HG02763 (cell line): ENCODE measurements at regions not wholly inside any gene's neighbourhood (a gene's known extent, or its start where the extent isn't known, plus 50 kb on each side); places are given as distances from the start of the nearest gene placed in this dataset.
"Not testable (repeated sequence)": the region's sequence is repeated elsewhere in the genome, so short reads cannot be mapped to it uniquely, and the experiment has no call there.

Experiments
- ATAC-seq: cut with Tn5 transposase; IDR thresholded peaks from one replicate; pipeline ENCODE4 v1.9.1; 2021; ENCODE audit warnings: mild to moderate bottlenecking, moderate library complexity; ENCODE audit not compliant: unreplicated experiment

DNA sequence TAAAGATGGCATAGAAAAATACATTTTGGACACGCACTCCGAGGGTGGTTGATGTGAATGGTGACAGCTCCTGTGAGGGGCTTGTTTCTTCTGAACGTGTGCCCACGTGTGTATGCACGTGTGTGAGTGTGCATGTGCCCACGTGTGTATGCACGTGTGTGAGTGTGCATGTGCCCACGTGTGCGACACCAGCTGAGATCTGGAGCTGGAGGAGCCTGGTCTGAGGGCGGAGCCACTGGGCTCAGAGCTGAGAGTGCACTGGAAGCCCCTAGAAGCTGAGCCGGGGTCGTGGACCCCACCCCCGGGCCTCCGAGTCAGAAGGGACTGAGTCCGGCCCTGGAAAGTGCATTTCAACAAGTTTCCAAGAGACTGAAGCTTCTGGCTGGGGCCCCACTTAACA lies 282.5 kb upstream of the IRX4 start:
- ATAC-seq = no peak

DNA sequence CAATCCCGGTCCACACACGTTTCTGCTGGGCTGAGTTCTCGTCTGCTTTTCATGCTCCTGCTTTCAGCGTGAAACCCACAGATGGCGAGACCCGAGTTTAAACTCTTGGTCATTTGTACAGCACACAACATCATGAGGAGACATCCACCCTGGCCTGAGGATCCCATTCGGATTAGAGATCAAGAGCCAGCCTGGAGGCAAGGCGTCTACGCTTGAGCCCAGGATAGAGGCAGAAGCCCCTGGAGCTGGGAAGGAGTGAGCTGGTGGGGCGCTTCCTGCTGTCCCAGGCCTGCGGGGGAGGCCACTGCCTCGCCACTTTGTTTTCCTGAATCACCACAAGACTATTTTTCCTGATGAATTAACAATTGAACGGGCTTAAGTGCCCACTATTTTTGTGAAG lies 281.9 kb upstream of the IRX4 start:
- no peak for ATAC-seq

DNA sequence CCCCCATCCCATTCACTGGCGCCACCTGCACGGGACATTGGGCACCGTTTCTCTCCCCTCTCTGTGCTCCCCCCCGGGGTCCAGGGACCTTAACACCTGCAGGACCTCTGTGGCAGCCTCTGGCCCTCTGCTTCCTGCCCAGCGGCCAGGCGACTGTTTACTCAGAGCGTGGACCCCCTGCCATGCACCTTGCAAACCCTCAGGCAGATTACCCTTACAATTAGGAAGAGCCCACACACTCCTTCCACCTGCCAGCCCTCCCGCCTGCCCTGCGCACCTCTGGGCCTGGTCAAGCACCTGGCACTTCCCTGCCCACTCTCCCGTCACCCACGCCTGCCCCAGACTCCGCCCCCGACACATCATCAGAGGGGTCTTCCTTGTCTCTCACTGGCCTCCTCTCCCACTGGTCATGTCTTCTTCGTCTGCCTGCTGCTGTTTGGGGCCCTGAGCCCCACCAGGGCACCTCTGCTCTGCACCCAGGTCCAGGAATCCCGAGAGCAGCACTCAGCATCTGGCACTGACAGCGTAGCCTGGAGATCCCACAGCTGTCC lies 281.3 kb upstream of the IRX4 start:
- no peak for ATAC-seq

DNA sequence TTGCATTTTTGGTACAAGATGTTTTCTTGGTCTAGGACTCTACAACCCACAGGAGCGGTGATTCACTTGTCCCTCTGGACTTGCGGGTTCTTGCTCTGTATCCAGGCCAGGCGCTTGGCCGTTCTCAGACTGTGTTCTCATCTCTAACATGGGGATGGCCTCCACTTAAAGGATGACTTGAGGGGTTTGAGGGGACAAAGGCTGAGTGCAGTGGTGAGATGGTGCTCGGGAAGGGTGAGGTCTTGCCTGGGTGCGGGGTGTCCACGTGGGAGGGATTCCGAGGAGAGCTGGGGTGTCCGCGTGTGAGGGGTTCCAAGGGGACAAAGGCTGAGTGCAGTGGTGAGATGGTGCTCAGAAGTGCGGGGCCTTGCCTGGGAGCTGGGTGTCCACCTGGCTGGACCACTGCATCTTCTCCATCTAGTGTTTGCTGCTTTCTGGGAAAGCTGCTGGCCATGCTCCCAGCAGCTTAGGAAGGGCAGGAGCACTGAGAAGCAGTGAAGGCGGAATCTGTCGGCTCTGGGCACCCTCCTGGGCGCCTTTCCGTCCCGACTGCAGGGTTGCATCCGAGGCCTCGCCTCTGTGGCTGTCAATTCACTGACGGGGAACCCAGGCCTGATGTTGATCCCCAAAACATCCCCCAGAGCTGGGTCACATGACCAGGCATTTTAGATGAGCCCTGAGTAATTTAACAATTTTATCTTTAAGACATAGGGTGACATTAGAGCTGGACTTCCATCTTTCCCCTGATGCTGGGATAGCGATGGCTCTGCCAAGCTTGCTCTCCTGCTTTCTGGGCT lies 280.5 kb upstream of the IRX4 start:
- no peak for ATAC-seq

DNA sequence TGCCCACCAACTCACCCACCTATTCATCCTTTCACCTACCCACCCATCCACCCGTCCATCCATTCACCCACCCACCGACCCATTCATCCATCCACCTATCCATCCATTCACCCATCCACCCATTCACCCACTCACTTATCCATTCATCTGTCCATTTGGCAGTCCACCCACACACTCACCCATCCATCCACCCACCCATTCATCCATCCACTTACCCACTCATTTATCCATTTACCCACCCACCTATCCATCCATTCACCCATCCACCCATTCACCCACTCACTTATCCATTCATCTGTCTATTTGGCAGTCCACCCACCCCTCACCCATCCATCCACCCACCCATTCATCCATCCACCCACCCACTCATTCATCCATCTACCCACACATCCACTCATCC lies 278.1 kb upstream of the IRX4 start:
- no peak for ATAC-seq

DNA sequence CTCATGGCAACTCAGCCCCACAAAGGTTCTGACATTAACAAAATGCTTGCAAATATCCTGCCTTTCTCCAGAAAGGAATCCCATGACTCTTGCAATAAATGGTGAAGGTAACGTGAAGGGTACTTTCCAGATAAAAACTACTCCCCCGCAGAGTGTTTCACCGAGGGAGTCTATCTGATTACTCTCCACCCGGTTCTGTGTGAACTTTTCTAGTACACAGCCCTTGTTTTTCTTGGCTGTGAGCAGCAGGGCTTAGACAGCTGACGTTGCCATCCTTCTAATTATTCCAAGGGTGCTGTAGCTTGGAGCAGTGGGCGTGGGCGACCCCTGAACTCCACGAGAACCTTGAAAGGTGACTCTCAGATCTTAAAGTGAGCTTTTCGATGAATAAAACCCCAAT lies 276.0 kb upstream of the IRX4 start:
- no peak for ATAC-seq

DNA sequence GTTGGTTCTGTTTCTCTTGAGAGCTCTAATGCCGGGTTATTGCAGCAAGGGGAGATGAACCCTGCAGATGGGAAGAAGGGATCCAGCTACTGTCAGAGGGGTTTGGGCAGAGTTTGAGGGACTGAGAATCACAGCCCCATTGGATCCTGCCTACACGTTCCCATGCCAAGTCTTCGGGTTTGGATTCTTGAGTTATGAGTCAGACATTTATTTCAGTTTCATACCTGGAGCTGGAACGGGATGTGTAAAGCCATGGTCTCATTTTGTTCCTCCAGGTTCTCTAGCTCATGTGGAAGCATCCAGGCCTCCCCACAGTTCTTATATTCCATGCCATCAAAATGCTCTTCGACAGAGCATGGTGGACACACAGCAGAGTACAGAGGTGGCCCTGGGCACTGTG lies 275.4 kb upstream of the IRX4 start:
- no peak for ATAC-seq

DNA sequence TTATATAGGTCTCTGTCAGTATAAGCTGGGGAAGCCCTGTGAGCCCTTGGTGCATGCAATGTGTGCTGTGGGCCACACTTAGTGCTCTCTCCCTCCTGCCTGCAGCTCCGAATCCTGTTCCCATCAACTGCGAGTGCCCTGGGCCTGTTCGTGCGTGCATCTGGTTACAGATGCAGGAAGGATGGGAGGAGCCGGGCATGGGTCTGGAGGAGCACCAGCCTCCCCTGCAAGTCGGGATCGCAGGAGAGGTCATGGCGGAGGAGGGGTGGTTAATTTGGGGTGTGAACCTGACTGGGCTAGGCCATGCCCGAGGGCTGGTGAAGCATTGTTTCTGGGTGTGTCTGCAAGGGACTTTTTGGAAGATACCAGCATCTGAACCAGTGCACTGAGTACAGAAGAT lies 274.6 kb upstream of the IRX4 start:
- no peak for ATAC-seq

DNA sequence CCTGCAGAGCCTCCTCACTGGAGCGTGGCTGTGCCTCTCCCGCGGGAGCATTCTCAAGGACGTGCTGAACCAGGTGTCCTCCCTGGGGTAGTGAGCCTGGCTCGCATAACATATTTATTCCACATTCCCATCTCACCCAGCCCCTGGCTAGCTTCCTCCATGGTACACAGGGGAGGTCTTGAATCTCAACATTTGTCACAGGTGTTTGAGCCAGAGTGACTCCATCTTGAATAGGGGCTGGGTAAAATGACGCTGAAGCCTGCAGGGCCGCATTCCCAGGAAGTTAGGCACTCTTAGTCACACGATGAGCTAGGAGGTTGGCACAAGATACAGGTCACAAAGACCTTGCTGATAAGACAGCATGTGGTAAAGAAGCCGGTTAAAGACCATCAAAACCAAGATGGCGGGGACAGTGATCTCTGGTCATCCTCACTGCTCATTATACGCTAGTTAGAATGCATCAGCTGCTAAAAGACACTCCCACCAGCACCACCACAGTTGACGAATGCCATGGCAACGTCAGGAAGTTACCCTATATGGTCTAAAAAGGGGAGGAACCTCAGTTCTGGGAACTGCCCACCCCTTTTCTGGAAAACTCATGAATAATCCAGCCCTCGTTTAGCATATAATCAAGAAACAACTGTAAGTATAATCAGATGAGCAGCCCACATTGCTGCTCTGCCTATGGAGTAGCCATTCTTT lies 273.8 kb upstream of the IRX4 start:
- no peak for ATAC-seq

DNA sequence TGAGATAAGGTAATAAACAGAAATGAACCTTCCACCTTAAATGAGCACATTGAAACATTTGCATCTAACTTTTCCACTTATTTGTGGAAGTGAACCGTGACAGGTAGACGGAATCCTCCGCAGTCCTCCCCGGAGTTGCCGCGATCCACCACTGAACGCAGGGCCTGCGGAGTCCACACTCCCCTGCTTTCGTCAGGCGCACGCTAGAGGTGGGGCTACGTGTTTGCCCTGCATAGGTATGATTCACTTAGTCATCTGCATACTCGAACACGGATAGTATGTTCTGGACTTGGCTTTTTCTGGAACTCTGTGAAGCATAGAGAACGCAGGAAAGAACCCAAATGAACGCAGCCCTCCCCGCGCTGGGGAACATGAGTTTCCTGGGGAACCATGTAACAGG lies 272.8 kb upstream of the IRX4 start:
- ATAC-seq = no peak

DNA sequence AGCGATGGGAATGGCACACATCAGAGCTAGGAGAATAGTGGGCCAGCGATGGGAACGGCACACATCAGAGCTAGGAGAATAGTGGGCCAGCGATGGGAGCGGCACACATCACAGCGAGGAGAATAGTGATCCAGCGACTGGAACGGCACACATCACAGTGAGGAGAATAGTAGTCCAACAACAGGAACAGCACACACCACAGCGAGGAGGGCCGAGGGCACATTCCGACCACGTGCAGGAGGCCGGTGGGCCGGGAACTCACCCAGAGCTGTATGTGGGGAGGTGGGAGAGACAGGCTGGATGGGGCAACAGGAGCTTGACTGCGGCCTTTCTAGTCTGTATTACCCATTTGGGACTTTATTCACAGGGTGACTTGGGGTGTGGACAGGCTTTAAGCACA lies 271.1 kb upstream of the IRX4 start:
- no peak for ATAC-seq

DNA sequence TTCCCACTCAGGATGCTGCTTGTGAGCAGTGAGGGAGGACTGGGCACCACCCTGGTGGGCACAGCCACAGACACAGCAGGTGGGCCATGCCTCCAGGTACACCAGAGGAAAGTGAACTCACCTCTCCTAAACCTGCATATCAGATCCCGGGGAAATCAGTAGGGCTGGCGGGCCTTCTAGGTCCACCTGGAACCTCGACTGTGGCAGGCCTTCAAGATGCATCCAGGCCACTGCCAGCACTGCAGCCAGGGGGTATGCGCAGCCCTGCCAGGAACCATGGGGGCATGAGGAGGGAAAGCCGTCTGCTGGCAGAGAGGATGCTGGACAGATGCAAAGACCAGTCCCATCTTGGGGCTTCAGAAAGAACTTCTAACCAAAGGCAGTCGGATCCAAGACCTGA lies 270.6 kb upstream of the IRX4 start:
- no peak for ATAC-seq

DNA sequence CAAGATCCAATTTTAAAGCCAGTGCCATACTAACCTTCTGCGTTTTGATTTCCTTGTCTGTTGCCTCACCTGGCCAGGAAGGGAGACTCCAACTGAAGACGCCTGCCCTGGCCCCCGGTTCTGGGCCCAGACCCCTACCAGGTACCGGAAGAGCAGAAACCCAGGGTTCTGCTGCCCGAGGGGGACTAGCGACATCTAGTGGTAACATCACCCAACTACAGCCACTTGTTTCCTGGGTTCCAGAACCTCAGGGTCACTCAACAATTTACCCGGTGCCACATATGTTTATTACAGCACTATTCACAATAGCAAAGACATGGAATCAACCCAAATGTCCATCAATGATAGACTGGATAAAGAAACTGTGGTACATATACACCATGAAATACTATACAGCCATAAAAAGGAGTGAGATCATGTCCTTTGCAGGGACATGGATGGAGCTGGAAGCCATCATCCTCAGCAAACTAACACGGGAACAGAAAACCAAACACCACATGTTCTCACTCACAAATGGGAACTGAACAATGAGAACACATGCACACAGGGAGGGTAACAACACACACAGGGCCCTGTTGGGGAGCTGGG lies 268.7 kb upstream of the IRX4 start:
- ATAC-seq = not testable (repeated sequence)

DNA sequence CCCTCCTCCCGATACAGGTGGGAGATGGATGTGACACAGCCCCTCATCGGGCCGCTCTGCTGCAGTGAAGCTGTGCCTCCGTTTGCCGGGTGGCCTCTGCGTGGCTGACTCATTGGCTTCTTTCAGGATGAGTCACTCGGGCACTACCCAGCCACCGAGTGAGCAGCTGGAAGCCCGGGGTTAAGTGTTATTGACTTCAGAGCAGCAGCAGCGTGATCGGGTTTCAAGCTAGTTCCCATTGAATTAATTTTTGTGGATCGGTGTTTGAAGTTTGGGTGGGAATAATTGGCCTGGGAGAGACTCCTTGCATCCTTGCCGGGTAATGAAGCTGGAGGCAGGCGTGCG lies 266.4 kb upstream of the IRX4 start:
- ATAC-seq = no peak

DNA sequence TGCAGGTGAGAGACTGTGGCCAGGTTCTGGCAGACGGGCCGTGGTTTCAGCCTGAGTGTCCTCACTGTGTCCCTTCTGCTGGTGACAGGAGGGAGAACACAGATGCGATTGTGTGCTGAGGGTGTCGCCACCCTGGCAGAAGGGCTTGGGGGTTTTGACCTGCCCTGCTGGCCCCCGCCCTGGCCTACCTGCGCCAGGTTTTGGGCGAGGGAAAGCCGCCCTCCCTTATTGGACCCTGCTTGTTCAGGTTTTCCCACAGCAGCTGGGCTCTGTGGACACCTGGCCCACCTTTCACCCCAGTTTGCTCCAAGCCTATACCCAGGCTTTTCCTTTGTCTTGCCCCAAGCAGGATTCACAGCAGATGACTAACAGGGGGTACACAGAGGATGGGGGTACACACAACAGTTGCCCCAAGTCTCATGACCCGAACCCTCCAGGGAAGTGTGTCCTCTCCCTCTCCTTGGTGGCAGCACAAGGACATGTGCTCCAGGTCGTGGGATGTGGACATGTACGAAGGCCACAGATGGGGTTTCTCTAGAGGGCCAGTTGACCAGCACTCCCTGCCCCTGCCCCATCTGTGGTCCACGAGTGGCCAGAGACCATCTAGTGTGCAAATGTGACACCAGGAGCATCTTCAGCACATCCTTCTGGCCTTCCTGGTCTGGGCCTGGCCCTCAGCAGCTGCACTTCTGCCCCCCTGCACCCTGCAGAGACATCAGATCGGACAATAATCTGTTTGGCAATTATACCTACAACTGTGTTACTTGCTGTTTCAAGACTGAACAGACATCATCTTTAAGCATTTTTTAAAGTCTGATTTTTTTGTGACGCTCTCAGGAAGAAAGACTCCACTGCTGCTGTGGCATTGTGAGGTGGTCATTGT lies 265.8 kb upstream of the IRX4 start:
- ATAC-seq = no peak

DNA sequence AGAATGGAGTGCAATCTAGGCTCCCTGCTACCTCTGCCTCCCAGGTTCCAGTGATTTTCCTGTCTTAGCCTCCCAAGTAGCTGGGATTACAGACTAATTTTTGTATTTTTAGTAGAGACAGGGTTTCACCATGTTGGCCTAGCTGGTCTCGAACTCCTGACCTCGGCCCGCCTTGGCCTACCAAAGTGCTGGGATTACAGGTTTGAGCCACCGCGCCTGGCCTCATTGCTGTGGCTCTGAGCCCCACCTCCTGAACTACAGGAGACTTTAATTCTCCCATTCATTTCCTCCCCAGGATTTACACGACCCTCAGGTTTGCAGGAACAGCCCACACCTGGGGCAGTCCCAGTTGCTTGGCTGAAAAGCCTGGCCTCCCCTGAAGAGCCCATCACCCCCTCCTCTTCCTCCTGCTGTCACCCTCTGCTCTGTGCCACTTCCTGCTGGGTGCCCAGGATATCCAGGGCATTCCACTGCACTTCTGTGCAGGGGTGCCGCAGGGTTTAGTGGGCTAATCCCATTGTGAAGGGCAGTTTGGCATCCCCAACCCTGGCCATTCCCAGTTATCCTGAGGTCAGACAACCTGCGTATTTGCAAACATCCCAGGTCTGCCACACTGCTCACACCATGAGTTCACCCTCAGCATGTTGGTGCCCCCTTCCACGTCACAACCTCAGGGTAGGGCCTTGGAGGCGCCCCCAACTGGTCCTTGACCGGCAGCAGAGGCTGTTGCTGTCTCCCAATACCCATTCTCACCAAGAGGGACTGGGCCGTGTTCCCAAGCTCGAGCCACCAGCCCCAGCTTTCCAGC lies 265.0 kb upstream of the IRX4 start:
- ATAC-seq = no peak

DNA sequence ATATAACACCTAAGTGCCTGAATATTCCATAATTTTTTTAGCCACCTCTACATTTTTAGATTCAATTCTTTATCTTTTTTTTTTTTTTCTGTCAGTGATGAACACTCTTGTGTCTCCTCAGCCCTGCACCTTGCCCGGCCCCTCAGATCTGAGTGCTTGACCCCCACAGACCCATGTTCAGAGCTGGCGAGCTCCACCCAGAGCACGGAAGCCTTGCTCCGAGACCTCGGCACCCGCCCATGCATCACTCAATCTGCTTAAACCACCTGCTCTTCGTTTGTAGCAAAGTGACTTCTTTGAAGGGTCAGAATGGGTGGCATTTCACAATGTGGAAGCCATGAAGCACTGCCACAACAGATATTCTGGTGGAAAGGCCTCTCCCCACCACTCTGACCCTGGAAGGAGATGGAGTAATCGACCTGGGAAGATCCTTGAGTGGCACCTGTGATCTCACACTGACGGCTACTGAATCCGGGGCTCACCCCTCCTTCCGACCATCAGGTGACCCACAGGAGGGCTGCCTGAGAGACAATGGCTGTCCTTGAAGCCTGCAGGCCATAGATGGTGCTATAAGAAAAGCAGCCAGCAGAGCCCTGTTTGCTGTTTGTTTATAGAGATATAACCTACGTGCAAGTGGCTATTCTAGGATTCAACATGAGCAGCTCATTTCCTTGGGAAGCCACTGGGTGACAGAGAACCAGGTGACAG lies 261.1 kb upstream of the IRX4 start:
- no peak for ATAC-seq

DNA sequence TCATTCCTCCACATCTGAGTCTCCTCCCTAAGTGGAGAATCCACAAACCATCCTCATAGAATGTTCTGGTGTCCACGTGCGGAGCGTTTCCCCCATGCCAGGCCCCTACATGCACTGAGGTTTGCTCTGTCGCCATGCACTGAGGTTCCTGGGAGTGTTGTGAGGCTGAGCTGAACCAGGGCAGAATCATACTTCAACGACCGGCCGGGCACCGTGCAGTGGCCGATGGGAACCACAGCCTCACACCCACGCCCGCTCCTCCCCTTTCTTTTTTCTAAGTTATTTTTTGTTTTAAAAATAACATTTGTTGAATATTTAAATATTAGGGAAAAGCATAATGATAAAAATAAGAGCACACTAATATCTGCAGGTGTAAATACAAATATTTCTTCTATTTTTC lies 260.4 kb upstream of the IRX4 start:
- no peak for ATAC-seq

DNA sequence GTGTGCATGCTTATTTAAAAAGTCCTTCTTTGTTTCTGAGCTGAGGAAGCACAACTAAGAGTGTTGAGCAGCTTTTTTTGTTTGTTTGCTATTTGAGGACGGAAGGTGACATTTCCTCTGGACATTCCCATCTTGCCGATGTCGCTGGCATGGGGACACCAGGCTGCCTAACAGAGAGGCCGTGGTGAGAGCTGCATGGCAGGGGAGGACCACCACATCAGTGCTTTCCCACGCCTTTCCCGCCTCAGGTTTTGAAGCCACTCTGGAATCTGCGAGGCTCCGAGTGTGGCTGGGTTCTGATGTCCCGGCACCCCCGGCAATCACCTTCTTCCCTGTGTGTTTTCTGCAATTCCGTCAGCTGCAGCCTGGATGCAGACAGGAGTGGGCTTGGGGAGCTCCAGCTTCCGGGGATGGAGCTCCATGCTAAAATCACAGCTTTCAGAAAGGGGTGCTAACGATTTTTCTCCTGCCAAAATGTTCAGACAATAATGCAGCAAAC lies 259.8 kb upstream of the IRX4 start:
- no peak for ATAC-seq
